Activated gamma-delta T cell treated with Interleukin-2 at 50 U/mL for 16 hours (primary cell): ENCODE measurements at regions not wholly inside any gene's neighbourhood (a gene's known extent, or its start where the extent isn't known, plus 50 kb on each side); places are given as distances from the start of the nearest gene placed in this dataset.

ENCODE experiments used
- DNase-seq: peaks from one replicate; pipeline ENCODE4 v3.0.0-alpha.2; 2020

GRCh38 chr5:7018601-7019000, 305.4 kb downstream of the TENT4A start:
- DNase-seq, result no peak

- no peak for DNase-seq
Measured at GRCh38 chr5:7036192-7036835, 323.1 kb downstream of the TENT4A start.

- no peak for DNase-seq
Measured at GRCh38 chr5:7039074-7039473, 325.8 kb downstream of the TENT4A start.

GRCh38 chr5:7040111-7040510, 326.9 kb downstream of the TENT4A start:
- no peak for DNase-seq

GRCh38 chr5:7043797-7044196, 330.6 kb downstream of the TENT4A start:
- no peak for DNase-seq

- DNase-seq, result no peak
Measured at GRCh38 chr5:7047511-7048261, 334.5 kb downstream of the TENT4A start.

- DNase-seq, result no peak
Measured at GRCh38 chr5:7050986-7051385, 337.8 kb downstream of the TENT4A start.

- no peak for DNase-seq
Measured at GRCh38 chr5:7053125-7053524, 339.9 kb downstream of the TENT4A start.

- DNase-seq, result no peak
Measured at GRCh38 chr5:7053528-7054209, 340.4 kb downstream of the TENT4A start.

- no peak for DNase-seq
Measured at GRCh38 chr5:7066471-7067235, 329.3 kb upstream of the ADCY2 start.

GRCh38 chr5:7068156-7068555, 327.8 kb upstream of the ADCY2 start:
- no peak for DNase-seq

GRCh38 chr5:7068899-7069298, 327.0 kb upstream of the ADCY2 start:
- DNase-seq, result no peak

GRCh38 chr5:7072188-7072587, 323.8 kb upstream of the ADCY2 start:
- no peak for DNase-seq

- no peak for DNase-seq
Measured at GRCh38 chr5:7073666-7074065, 322.3 kb upstream of the ADCY2 start.

GRCh38 chr5:7074176-7074575, 321.8 kb upstream of the ADCY2 start:
- no peak for DNase-seq

- no peak for DNase-seq
Measured at GRCh38 chr5:7075470-7075869, 320.5 kb upstream of the ADCY2 start.

- DNase-seq, result no peak
Measured at GRCh38 chr5:7078101-7078500, 317.8 kb upstream of the ADCY2 start.

GRCh38 chr5:7078901-7079300, 317.0 kb upstream of the ADCY2 start:
- no peak for DNase-seq

GRCh38 chr5:7080501-7080900, 315.4 kb upstream of the ADCY2 start:
- DNase-seq, result no peak

- no peak for DNase-seq
Measured at GRCh38 chr5:7087719-7088297, 308.1 kb upstream of the ADCY2 start.

GRCh38 chr5:7088849-7089248, 307.1 kb upstream of the ADCY2 start:
- no peak for DNase-seq

GRCh38 chr5:7094626-7095025, 301.3 kb upstream of the ADCY2 start:
- no peak for DNase-seq

- DNase-seq, result no peak
Measured at GRCh38 chr5:7096294-7096693, 299.6 kb upstream of the ADCY2 start.
